LNCaP clone FGC (cell line): ENCODE measurements at regions not wholly inside any gene's neighbourhood (a gene's known extent, or its start where the extent isn't known, plus 50 kb on each side); places are given as distances from the start of the nearest gene placed in this dataset.

ENCODE experiments used
- DNase-seq: peaks from one replicate; pipeline ENCODE4 v3.0.0-alpha.2; 2011; ENCODE audit warnings: low read depth
- H3K4me3 ChIP-seq: 2 replicates; pipeline ENCODE4 v1.5.1; 2011; ENCODE audit warnings: mild to moderate bottlenecking, low read depth, low read length, control low read depth
- CTCF ChIP-seq: IDR thresholded peaks from 2 replicates; pipeline ENCODE4 v1.5.1; 2012; ENCODE audit warnings: mild to moderate bottlenecking; ENCODE audit not compliant: control insufficient read depth, insufficient read depth; ENCODE audit errors: extremely low read depth

- no peak for TF ChIP-seq CTCF
Measured at GRCh38 chr1:181295217-181295616, 188.1 kb upstream of the CACNA1E start.

GRCh38 chr1:181296180-181296579 is 187.1 kb upstream of the CACNA1E start:
- no peak overlapping the region for H3K4me3 ChIP-seq
- TF ChIP-seq CTCF: no peak
- no peak for DNase-seq

More at GRCh38 chr1:181295217-181295616, 188.1 kb upstream of the CACNA1E start:
- no peak for DNase-seq
- H3K4me3 ChIP-seq: no peak overlapping the region

GRCh38 chr1:181308098-181308497 is 175.2 kb upstream of the CACNA1E start:
- no peak overlapping the region for H3K4me3 ChIP-seq
- no peak for TF ChIP-seq CTCF
- no peak for DNase-seq

GRCh38 chr1:181310560-181310959 is 172.8 kb upstream of the CACNA1E start:
- DNase-seq: no peak
- no peak for TF ChIP-seq CTCF
- no peak overlapping the region for H3K4me3 ChIP-seq

DNA sequence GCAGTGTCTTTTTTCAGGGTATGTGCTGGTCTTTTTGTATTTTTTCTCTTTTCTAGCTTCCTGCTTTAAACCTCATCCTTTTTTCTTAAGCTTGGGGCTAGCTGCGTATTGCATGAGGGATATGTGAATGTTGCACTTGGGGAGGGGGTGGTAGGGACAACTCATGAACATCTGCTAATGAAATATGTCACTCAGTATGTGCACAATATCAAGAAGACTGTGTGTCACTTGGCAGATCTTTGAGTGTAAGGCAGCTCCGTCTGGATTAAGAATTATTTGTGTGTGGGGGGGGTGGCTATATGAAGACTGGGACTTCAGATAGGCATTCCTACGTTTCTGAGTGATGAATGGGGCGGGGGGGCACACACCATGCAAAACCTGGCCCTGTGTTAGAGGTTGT is 170.4 kb upstream of the CACNA1E start:
- no peak for DNase-seq
- no peak for TF ChIP-seq CTCF

GRCh38 chr1:181313466-181313865 is 169.9 kb upstream of the CACNA1E start:
- H3K4me3 ChIP-seq: no peak overlapping the region
- no peak for DNase-seq
- TF ChIP-seq CTCF: no peak

More for the DNA sequence above, 170.4 kb upstream of the CACNA1E start:
- H3K4me3 ChIP-seq: no peak overlapping the region

- no peak for DNase-seq
- TF ChIP-seq CTCF: no peak
- no peak overlapping the region for H3K4me3 ChIP-seq
Measured at GRCh38 chr1:181314010-181314409, 169.3 kb upstream of the CACNA1E start.
